HT-29 (cell line): ENCODE measurements at regions not wholly inside any gene's neighbourhood (a gene's known extent, or its start where the extent isn't known, plus 50 kb on each side); places are given as distances from the start of the nearest gene placed in this dataset.
A peak's percentile ranks its signal among the peaks of the same experiment; 100 is the strongest.

Experiments used
- DNase-seq: peaks from one replicate; pipeline ENCODE4 v3.0.0-alpha.2; 2015; ENCODE audit warnings: low spot score

GRCh38 chr12:113620437-113620976 lies 148.8 kb upstream of the LHX5 start:
- no peak for DNase-seq

GRCh38 chr12:113619202-113619601 lies 147.5 kb upstream of the LHX5 start:
- no peak for DNase-seq

- DNase-seq = no peak
Measured at GRCh38 chr12:113613414-113613813, 141.7 kb upstream of the LHX5 start.

GRCh38 chr12:113612793-113613192 lies 141.1 kb upstream of the LHX5 start:
- DNase-seq = no peak

GRCh38 chr12:113612076-113612728 lies 140.5 kb upstream of the LHX5 start:
- DNase-seq = no peak

- DNase-seq = no peak
Measured at GRCh38 chr12:113611652-113612051, 140.0 kb upstream of the LHX5 start.

GRCh38 chr12:113610698-113611097 lies 139.0 kb upstream of the LHX5 start:
- no peak for DNase-seq

- no peak for DNase-seq
Measured at GRCh38 chr12:113609692-113610469, 138.2 kb upstream of the LHX5 start.

- no peak for DNase-seq
Measured at GRCh38 chr12:113604666-113605065, 133.0 kb upstream of the LHX5 start.

- peak; percentile 6 for DNase-seq
Measured at GRCh38 chr12:113601656-113602263, 130.1 kb upstream of the LHX5 start.

GRCh38 chr12:113598815-113599406 lies 127.2 kb upstream of the LHX5 start:
- no peak for DNase-seq

GRCh38 chr12:113594967-113595366 lies 123.3 kb upstream of the LHX5 start:
- no peak for DNase-seq

- DNase-seq = no peak
Measured at GRCh38 chr12:113591480-113591974, 119.9 kb upstream of the LHX5 start.

GRCh38 chr12:113589437-113589836 lies 117.8 kb upstream of the LHX5 start:
- DNase-seq = no peak

- DNase-seq = no peak
Measured at GRCh38 chr12:113587720-113588119, 116.0 kb upstream of the LHX5 start.

- no peak for DNase-seq
Measured at GRCh38 chr12:113586461-113586860, 114.8 kb upstream of the LHX5 start.

GRCh38 chr12:113582521-113583218 lies 111.0 kb upstream of the LHX5 start:
- DNase-seq = no peak

- DNase-seq = no peak
Measured at GRCh38 chr12:113581342-113581741, 109.7 kb upstream of the LHX5 start.

- DNase-seq = no peak
Measured at GRCh38 chr12:113580437-113580836, 108.8 kb upstream of the LHX5 start.

- DNase-seq = no peak
Measured at GRCh38 chr12:113577464-113578129, 105.9 kb upstream of the LHX5 start.

- no peak for DNase-seq
Measured at GRCh38 chr12:113575386-113575785, 103.7 kb upstream of the LHX5 start.
